ENCODE measurements at regions not wholly inside any gene's neighbourhood (a gene's known extent, or its start where the extent isn't known, plus 50 kb on each side); places are given as distances from the start of the nearest gene placed in this dataset.

GRCh38 chr2:128427413-128427755 is 108.7 kb upstream of the HS6ST1 start:
- H3K4me1 ChIP-seq: no peaks in the 10 kb centered on the region
- intact Hi-C loops (cut with DNase I; ENCODE audit: low total_unique reads) (no loop called here), in situ Hi-C loops (cut with MboI; ENCODE audit: low sequenced_read_pairs in 4 of 4) (no loop called here)
- H3K27ac ChIP-seq: no peak overlapping the region
- TF ChIP-seq POLR2A (IDR thresholded peaks at IDR 0.05): no peak
- no peak for TF ChIP-seq CTCF (IDR thresholded peaks at IDR 0.05 in 4 of 5, conservative IDR thresholded peaks at IDR 0.05 in 1 of 5)
- H3K27me3 ChIP-seq: no peaks in the 10 kb centered on the region
- peaks cover 0 to 14% (median 6%) of the 10 kb centered on the region in 3 donors for H3K9me3 ChIP-seq
- H3K36me3 ChIP-seq: no peaks in the 10 kb centered on the region
- no peak overlapping the region for H3K4me3 ChIP-seq
- DNase-seq (no peak), ATAC-seq (no peak)

- no peak for DNase-seq
- Histone ChIP-seq H3K27me3 (no peaks in the 10 kb centered on the region), H3K4me1 (no peaks in the 10 kb centered on the region), H3K4me3 (no peak overlapping the region), H3K36me3 (no peaks in the 10 kb centered on the region), H3K9me3 (peaks cover 0 to 14% (median 6%) of the 10 kb centered on the region in 3 donors), H3K27ac (no peak overlapping the region)
- ATAC-seq: no peak
- intact Hi-C loops (cut with DNase I; ENCODE audit: low total_unique reads) (no loop called here), in situ Hi-C loops (cut with MboI; ENCODE audit: low sequenced_read_pairs in 4 of 4) (no loop called here)
- no peak for TF ChIP-seq CTCF (IDR thresholded peaks at IDR 0.05 in 4 of 5, conservative IDR thresholded peaks at IDR 0.05 in 1 of 5)
- no peak for TF ChIP-seq POLR2A (IDR thresholded peaks at IDR 0.05)
Observed at GRCh38 chr2:128428415-128428814, 109.7 kb upstream of the HS6ST1 start.

GRCh38 chr2:128432423-128432822 is 113.8 kb upstream of the HS6ST1 start:
- Histone ChIP-seq H3K9me3 (peaks cover 0 to 14% (median 6%) of the 10 kb centered on the region in 3 donors), H3K4me3 (no peak overlapping the region), H3K27me3 (no peaks in the 10 kb centered on the region), H3K36me3 (no peaks in the 10 kb centered on the region), H3K4me1 (no peaks in the 10 kb centered on the region), H3K27ac (no peak overlapping the region)
- no peak for DNase-seq
- TF ChIP-seq CTCF (IDR thresholded peaks at IDR 0.05 in 4 of 5, conservative IDR thresholded peaks at IDR 0.05 in 1 of 5) (no peak), POLR2A (IDR thresholded peaks at IDR 0.05) (no peak)
- in situ Hi-C loops (cut with MboI; ENCODE audit: low sequenced_read_pairs in 4 of 4): no loop called here
- intact Hi-C loops (cut with DNase I; ENCODE audit: low total_unique reads): no loop called here
- ATAC-seq: no peak

- ATAC-seq (no peak), DNase-seq (no peak)
- intact Hi-C loops (cut with DNase I; ENCODE audit: low total_unique reads) (no loop called here), in situ Hi-C loops (cut with MboI; ENCODE audit: low sequenced_read_pairs in 4 of 4) (no loop called here)
- TF ChIP-seq CTCF (IDR thresholded peaks at IDR 0.05 in 4 of 5, conservative IDR thresholded peaks at IDR 0.05 in 1 of 5): no peak
- TF ChIP-seq POLR2A (IDR thresholded peaks at IDR 0.05): no peak
- Histone ChIP-seq H3K4me1 (no peaks in the 10 kb centered on the region), H3K27ac (no peak overlapping the region), H3K9me3 (peaks cover 0 to 14% (median 6%) of the 10 kb centered on the region in 3 donors), H3K36me3 (no peaks in the 10 kb centered on the region), H3K4me3 (no peak overlapping the region), H3K27me3 (no peaks in the 10 kb centered on the region)
Observed at GRCh38 chr2:128433911-128434550, 115.4 kb upstream of the HS6ST1 start.
